Activated T-cell treated with anti-CD3 and anti-CD28 coated beads, Interleukin-2, amount 50 U/mL, for 24 hours (primary cell): ENCODE measurements at regions not wholly inside any gene's neighbourhood (a gene's known extent, or its start where the extent isn't known, plus 50 kb on each side); places are given as distances from the start of the nearest gene placed in this dataset.
"Not testable (repeated sequence)": the region's sequence is repeated elsewhere in the genome, so short reads cannot be mapped to it uniquely, and the experiment has no call there.

Experiments used
- DNase-seq: peaks from one replicate; pipeline ENCODE4 v3.0.0-alpha.2; 2020
- H3K27ac Mint-ChIP-seq: 2 replicates; pipeline ENCODE4 v1.8.0; 2020; ENCODE audit warnings: mild to moderate bottlenecking, mixed read lengths
- H3K27me3 Mint-ChIP-seq: 2 replicates; pipeline ENCODE4 v1.8.0; 2020; ENCODE audit warnings: mixed read lengths
- H3K36me3 Mint-ChIP-seq: 2 replicates; pipeline ENCODE4 v1.8.0; 2020; ENCODE audit warnings: low read depth, mixed read lengths
- H3K4me1 Mint-ChIP-seq: 2 replicates; pipeline ENCODE4 v1.8.0; 2020; ENCODE audit warnings: low read depth, mixed read lengths
- H3K4me3 Mint-ChIP-seq: 2 replicates; pipeline ENCODE4 v1.8.0; 2020; ENCODE audit warnings: mild to moderate bottlenecking, moderate library complexity, mixed read lengths
- H3K9me3 Mint-ChIP-seq: 2 replicates; pipeline ENCODE4 v1.8.0; 2020; ENCODE audit warnings: mixed read lengths

GRCh38 chr19:33866696-33867095, 70.0 kb downstream of the KCTD15 start:
- Mint-ChIP-seq H3K9me3 (no peaks in the 10 kb centered on the region), H3K27ac (no peak overlapping the region), H3K4me3 (no peak overlapping the region), H3K4me1 (no peaks in the 10 kb centered on the region), H3K27me3 (peaks cover 15% of the 10 kb centered on the region), H3K36me3 (no peaks in the 10 kb centered on the region)
- no peak for DNase-seq

- H3K4me3 Mint-ChIP-seq = no peak overlapping the region
- DNase-seq = no peak
- H3K9me3 Mint-ChIP-seq = no peaks in the 10 kb centered on the region
- H3K36me3 Mint-ChIP-seq = no peaks in the 10 kb centered on the region
- peaks cover 16% of the 10 kb centered on the region for H3K27me3 Mint-ChIP-seq
- no peaks in the 10 kb centered on the region for H3K4me1 Mint-ChIP-seq
- no peak overlapping the region for H3K27ac Mint-ChIP-seq
These were observed 71.5 kb downstream of the KCTD15 start for GRCh38 chr19:33868076-33868735.

- H3K27ac Mint-ChIP-seq = no peak overlapping the region
- no peaks in the 10 kb centered on the region for H3K36me3 Mint-ChIP-seq
- H3K27me3 Mint-ChIP-seq = peaks cover 16% of the 10 kb centered on the region
- H3K4me3 Mint-ChIP-seq = no peak overlapping the region
- DNase-seq = no peak
- no peaks in the 10 kb centered on the region for H3K4me1 Mint-ChIP-seq
- no peaks in the 10 kb centered on the region for H3K9me3 Mint-ChIP-seq
These were observed 72.2 kb downstream of the KCTD15 start for GRCh38 chr19:33868788-33869412.

- peaks cover 14% of the 10 kb centered on the region for H3K27me3 Mint-ChIP-seq
- H3K27ac Mint-ChIP-seq, DNase-seq, H3K36me3 Mint-ChIP-seq, H3K4me3 Mint-ChIP-seq, H3K9me3 Mint-ChIP-seq, H3K4me1 Mint-ChIP-seq: not testable (repeated sequence)
These were observed 73.7 kb downstream of the KCTD15 start for GRCh38 chr19:33870298-33870932.

GRCh38 chr19:33871605-33872004, 74.9 kb downstream of the KCTD15 start:
- Mint-ChIP-seq H3K4me3 (no peak overlapping the region), H3K4me1 (no peaks in the 10 kb centered on the region), H3K27me3 (peaks cover 14% of the 10 kb centered on the region), H3K36me3 (no peaks in the 10 kb centered on the region), H3K27ac (no peak overlapping the region), H3K9me3 (no peaks in the 10 kb centered on the region)
- no peak for DNase-seq

GRCh38 chr19:33872445-33873320, 76.0 kb downstream of the KCTD15 start:
- no peak for DNase-seq
- H3K4me3 Mint-ChIP-seq = no peak overlapping the region
- no peaks in the 10 kb centered on the region for H3K9me3 Mint-ChIP-seq
- no peaks in the 10 kb centered on the region for H3K4me1 Mint-ChIP-seq
- H3K36me3 Mint-ChIP-seq = no peaks in the 10 kb centered on the region
- no peak overlapping the region for H3K27ac Mint-ChIP-seq
- H3K27me3 Mint-ChIP-seq = peaks cover 14% of the 10 kb centered on the region

GRCh38 chr19:33875071-33875470, 78.4 kb downstream of the KCTD15 start:
- Mint-ChIP-seq H3K36me3 (no peaks in the 10 kb centered on the region), H3K9me3 (no peaks in the 10 kb centered on the region), H3K27me3 (peaks cover 9% of the 10 kb centered on the region), H3K4me3 (no peak overlapping the region), H3K27ac (no peak overlapping the region), H3K4me1 (no peaks in the 10 kb centered on the region)
- no peak for DNase-seq

- H3K9me3 Mint-ChIP-seq = no peaks in the 10 kb centered on the region
- H3K4me1 Mint-ChIP-seq = no peaks in the 10 kb centered on the region
- H3K36me3 Mint-ChIP-seq = no peaks in the 10 kb centered on the region
- DNase-seq = no peak
- peaks cover 9% of the 10 kb centered on the region for H3K27me3 Mint-ChIP-seq
- H3K27ac Mint-ChIP-seq = no peak overlapping the region
- no peak overlapping the region for H3K4me3 Mint-ChIP-seq
These were observed 79.5 kb downstream of the KCTD15 start for GRCh38 chr19:33876192-33876591.

GRCh38 chr19:33878030-33878544, 81.4 kb downstream of the KCTD15 start:
- no peak overlapping the region for H3K4me3 Mint-ChIP-seq
- no peaks in the 10 kb centered on the region for H3K4me1 Mint-ChIP-seq
- no peak for DNase-seq
- H3K9me3 Mint-ChIP-seq = no peaks in the 10 kb centered on the region
- peaks cover 3% of the 10 kb centered on the region for H3K27me3 Mint-ChIP-seq
- H3K36me3 Mint-ChIP-seq = no peaks in the 10 kb centered on the region
- no peak overlapping the region for H3K27ac Mint-ChIP-seq

GRCh38 chr19:33878910-33879810, 82.5 kb downstream of the KCTD15 start:
- Mint-ChIP-seq H3K4me3 (no peak overlapping the region), H3K36me3 (no peaks in the 10 kb centered on the region), H3K4me1 (peaks cover 2% of the 10 kb centered on the region), H3K9me3 (no peaks in the 10 kb centered on the region), H3K27me3 (peaks cover 5% of the 10 kb centered on the region), H3K27ac (no peak overlapping the region)
- no peak for DNase-seq

GRCh38 chr19:33879818-33880575, 83.3 kb downstream of the KCTD15 start:
- DNase-seq = no peak
- peaks cover 5% of the 10 kb centered on the region for H3K4me1 Mint-ChIP-seq
- H3K4me3 Mint-ChIP-seq = no peak overlapping the region
- no peaks in the 10 kb centered on the region for H3K36me3 Mint-ChIP-seq
- H3K9me3 Mint-ChIP-seq = no peaks in the 10 kb centered on the region
- H3K27ac Mint-ChIP-seq = no peak overlapping the region
- H3K27me3 Mint-ChIP-seq = peaks cover 8% of the 10 kb centered on the region

GRCh38 chr19:33883859-33884519, 87.3 kb downstream of the KCTD15 start:
- peaks cover 15% of the 10 kb centered on the region for H3K27me3 Mint-ChIP-seq
- H3K4me3 Mint-ChIP-seq = no peak overlapping the region
- H3K36me3 Mint-ChIP-seq = no peaks in the 10 kb centered on the region
- H3K9me3 Mint-ChIP-seq = no peaks in the 10 kb centered on the region
- no peak overlapping the region for H3K27ac Mint-ChIP-seq
- peaks cover 5% of the 10 kb centered on the region for H3K4me1 Mint-ChIP-seq
- no peak for DNase-seq

- DNase-seq = no peak
- Mint-ChIP-seq H3K27me3 (peaks cover 15% of the 10 kb centered on the region), H3K4me3 (no peak overlapping the region), H3K36me3 (no peaks in the 10 kb centered on the region), H3K4me1 (peaks cover 5% of the 10 kb centered on the region), H3K9me3 (no peaks in the 10 kb centered on the region), H3K27ac (no peak overlapping the region)
These were observed 88.6 kb downstream of the KCTD15 start for GRCh38 chr19:33885236-33885635.
